ENCODE measurements at regions not wholly inside any gene's neighbourhood (a gene's known extent, or its start where the extent isn't known, plus 50 kb on each side); places are given as distances from the start of the nearest gene placed in this dataset.

GRCh38 chr1:94669198-94669597 is 127.6 kb upstream of the F3 start:
- 94% methylated on average over 1 of the region's 1 CpG for WGBS
- no peaks in the 10 kb centered on the region for H3K4me1 ChIP-seq (ENCODE audit: control insufficient read depth in 4 of 4, insufficient read depth in 4 of 4, low read length in 3 of 4)
- TF ChIP-seq HNF4A (conservative IDR thresholded peaks at IDR 0.05) (no peak), YY1 (IDR thresholded peaks at IDR 0.05) (no peak), EGR1 (IDR thresholded peaks at IDR 0.05; ENCODE audit: low read depth in 2 of 2) (no peak), GABPA (IDR thresholded peaks at IDR 0.05 in 1 of 2, conservative IDR thresholded peaks at IDR 0.05 in 1 of 2) (no peak), MAX (IDR thresholded peaks at IDR 0.05) (no peak), FOXA1 (IDR thresholded peaks at IDR 0.05) (no peak), CTCF (IDR thresholded peaks at IDR 0.05; ENCODE audit: low read depth, low read length, missing input control) (no peak), NR2F2 (IDR thresholded peaks at IDR 0.05) (no peak), ZBTB33 (IDR thresholded peaks at IDR 0.05) (no peak), FOXA2 (IDR thresholded peaks at IDR 0.05) (no peak), RXRA (IDR thresholded peaks at IDR 0.05) (no peak), REST (IDR thresholded peaks at IDR 0.05) (no peak), JUND (IDR thresholded peaks at IDR 0.05) (no peak), HNF4G (IDR thresholded peaks at IDR 0.05) (no peak), RAD21 (IDR thresholded peaks at IDR 0.05) (no peak), ATF3 (IDR thresholded peaks at IDR 0.05) (no peak), SP1 (IDR thresholded peaks at IDR 0.05) (no peak), TAF1 (conservative IDR thresholded peaks at IDR 0.05) (no peak)
- H3K36me3 ChIP-seq (ENCODE audit: control insufficient read depth in 4 of 4, insufficient read depth in 3 of 4, low read depth in 1 of 4, low read length in 3 of 4), result no peaks in the 10 kb centered on the region
- H3K9ac ChIP-seq (ENCODE audit: low read depth in 1 of 2, low read length in 2 of 2), result no peak overlapping the region
- H3K27me3 ChIP-seq (ENCODE audit: control insufficient read depth in 4 of 4, insufficient read depth in 4 of 4, low read length in 3 of 4), result no peaks in the 10 kb centered on the region
- H3K9me3 ChIP-seq (ENCODE audit: control insufficient read depth in 4 of 4, low read length in 3 of 4), result no peaks in the 10 kb centered on the region
- H3K27ac ChIP-seq (ENCODE audit: low read depth in 1 of 2, low read length in 2 of 2), result no peak overlapping the region
- no peak for DNase-seq (ENCODE audit: low spot score)
- no peak overlapping the region for H3K4me3 ChIP-seq (ENCODE audit: low read depth in 1 of 3, low read length in 3 of 3)

Measured in liver (tissue), 8 donors.